IPS DF 6.9 (cell line): ENCODE measurements at regions not wholly inside any gene's neighbourhood (a gene's known extent, or its start where the extent isn't known, plus 50 kb on each side); places are given as distances from the start of the nearest gene placed in this dataset.

Experiments
- DNase-seq: peaks from one replicate; pipeline ENCODE4 v3.0.0-alpha.2; 2013; ENCODE audit warnings: low read depth, low spot score
- H3K27ac ChIP-seq: one replicate; pipeline ENCODE4 v1.5.1; 2013; ENCODE audit warnings: low read length, control low read depth
- H3K27me3 ChIP-seq: 2 replicates; pipeline ENCODE4 v1.6.1; 2013; ENCODE audit warnings: mild to moderate bottlenecking, low read length; ENCODE audit not compliant: control insufficient read depth, insufficient read depth
- H3K36me3 ChIP-seq: 2 replicates; pipeline ENCODE4 v1.6.1; 2013; ENCODE audit warnings: low read length; ENCODE audit not compliant: control insufficient read depth, insufficient read depth
- H3K4me1 ChIP-seq: 2 replicates; pipeline ENCODE4 v1.6.1; 2013; ENCODE audit warnings: low read length; ENCODE audit not compliant: control insufficient read depth, insufficient read depth
- H3K4me3 ChIP-seq: 2 replicates; pipeline ENCODE4 v1.5.1; 2013; ENCODE audit warnings: mild to moderate bottlenecking, low read length
- H3K9me3 ChIP-seq: 2 replicates; pipeline ENCODE4 v1.6.1; 2013; ENCODE audit warnings: low read length, inconsistent platforms; ENCODE audit not compliant: control insufficient read depth, insufficient read depth
- WGBS: extraction: QIAGEN DNeasy Blood & Tissue Kit; methylation state at CpG from one replicate; pipeline ENCODE4 v1.1.7; 2013; ENCODE audit warnings: mixed read lengths, missing lambda C conversion rate; ENCODE audit not compliant: insufficient read length, insufficient coverage; 5-methylcytosine and 5-hydroxymethylcytosine counted together

DNA sequence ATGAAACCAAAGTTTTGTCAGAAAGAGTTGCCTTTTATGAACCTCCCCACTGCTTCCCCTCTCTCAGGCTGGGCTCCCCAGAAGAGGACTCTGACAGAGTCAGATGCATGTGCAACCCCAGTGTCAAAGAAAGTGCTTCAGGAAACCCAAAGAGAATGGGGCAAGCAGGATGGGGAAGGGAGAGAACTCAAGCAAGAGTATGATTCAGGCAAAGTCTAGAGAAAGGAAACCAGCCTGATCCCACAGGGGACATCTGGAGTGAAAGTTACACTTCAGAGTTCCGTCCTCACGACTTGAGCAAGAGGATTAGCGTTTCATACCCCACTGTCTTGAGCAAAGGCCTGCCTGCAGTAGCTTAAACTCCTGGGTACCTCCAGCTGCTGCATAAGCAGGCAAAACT lies 51.8 kb upstream of the EPC2 start:
- Histone ChIP-seq H3K4me3 (no peak overlapping the region), H3K9me3 (no peaks in the 10 kb centered on the region), H3K27me3 (no peaks in the 10 kb centered on the region; the same call in 1 of the 2 replicates), H3K36me3 (no peaks in the 10 kb centered on the region), H3K4me1 (no peaks in the 10 kb centered on the region), H3K27ac (no peak overlapping the region)
- no peak for DNase-seq
- WGBS, result no CpG with 5 or more reads among the region's 3 CpGs

DNA sequence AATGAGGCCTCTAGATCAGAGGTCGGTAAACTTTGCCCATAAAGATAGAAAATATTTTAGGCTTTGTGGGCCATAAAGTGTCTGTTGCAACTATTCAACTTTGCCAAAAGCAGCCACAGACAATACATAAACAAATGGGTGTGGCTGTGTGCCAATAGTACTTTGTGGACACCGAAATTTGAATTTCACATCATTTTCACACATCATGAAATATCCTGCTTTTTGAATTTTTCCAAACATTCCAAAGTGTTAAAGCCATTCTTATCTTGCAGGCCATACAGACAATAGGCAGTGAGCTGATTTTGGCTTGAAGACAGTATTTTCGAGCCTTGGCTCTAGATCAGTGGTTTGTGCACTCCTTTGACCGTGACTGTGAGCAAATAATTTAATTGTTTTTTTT lies 51.1 kb upstream of the EPC2 start:
- no peak for DNase-seq
- no CpG with 5 or more reads among the region's 4 CpGs for WGBS
- no peaks in the 10 kb centered on the region for H3K4me1 ChIP-seq
- no peaks in the 10 kb centered on the region for H3K36me3 ChIP-seq
- H3K9me3 ChIP-seq, result no peaks in the 10 kb centered on the region
- no peak overlapping the region for H3K4me3 ChIP-seq
- no peak overlapping the region for H3K27ac ChIP-seq
- no peaks in the 10 kb centered on the region; the same call in 1 of the 2 replicates for H3K27me3 ChIP-seq

DNA sequence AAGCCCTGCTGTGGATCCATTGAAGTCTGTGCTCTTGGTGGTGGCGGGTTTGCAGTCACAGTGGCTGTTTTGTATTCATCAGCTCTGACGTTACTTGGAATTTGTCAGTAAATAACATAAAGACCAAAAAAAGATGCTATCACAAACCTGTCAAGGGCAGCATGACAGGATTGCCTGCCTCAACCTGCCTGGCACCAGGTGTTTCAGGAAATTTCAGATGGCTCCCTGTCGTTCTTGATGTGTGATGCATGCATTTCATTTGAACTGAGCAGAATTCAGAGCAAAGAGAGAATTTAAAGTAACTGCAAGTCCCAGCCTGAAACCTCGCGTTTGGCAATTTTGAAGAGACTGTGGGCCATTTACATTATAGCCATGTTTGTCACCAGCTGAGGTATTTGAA lies 50.3 kb upstream of the EPC2 start:
- no peaks in the 10 kb centered on the region for H3K9me3 ChIP-seq
- H3K4me3 ChIP-seq, result no peak overlapping the region
- H3K36me3 ChIP-seq, result no peaks in the 10 kb centered on the region
- no peaks in the 10 kb centered on the region; the same call in 1 of the 2 replicates for H3K27me3 ChIP-seq
- WGBS, result no CpG with 5 or more reads among the region's 5 CpGs
- no peak overlapping the region for H3K27ac ChIP-seq
- H3K4me1 ChIP-seq, result no peaks in the 10 kb centered on the region
- no peak for DNase-seq
